ENCODE measurements at regions not wholly inside any gene's neighbourhood (a gene's known extent, or its start where the extent isn't known, plus 50 kb on each side); places are given as distances from the start of the nearest gene placed in this dataset.
"Not testable (repeated sequence)": the region's sequence is repeated elsewhere in the genome, so short reads cannot be mapped to it uniquely, and the experiment has no call there.

- Histone ChIP-seq H3K9me3 (ENCODE audit: low read length) (no peaks in the 10 kb centered on the region), H3K4me1 (ENCODE audit: insufficient read depth, low read length, severe bottlenecking) (peaks cover 28% of the 10 kb centered on the region), H3K79me2 (ENCODE audit: insufficient read depth, low read length) (no peaks in the 10 kb centered on the region), H2AFZ (ENCODE audit: low read length) (no peak overlapping the region), H4K20me1 (ENCODE audit: insufficient read depth, low read length) (no peaks in the 10 kb centered on the region), H3K27me3 (ENCODE audit: insufficient read depth, low read length) (no peaks in the 10 kb centered on the region), H3F3A (ENCODE audit: insufficient read depth, low read length) (no peaks in the 10 kb centered on the region), H3K4me3 (ENCODE audit: low read depth, low read length, poor library complexity, severe bottlenecking) (no peak overlapping the region), H3K4me2 (ENCODE audit: low read length) (no peak overlapping the region), H3K27ac (ENCODE audit: low read depth, low read length, poor library complexity, severe bottlenecking) (no peak overlapping the region), H3K9me2 (ENCODE audit: low read depth, low read length) (no peaks in the 10 kb centered on the region), H3K36me3 (ENCODE audit: insufficient read depth, low read length) (peaks cover 7% of the 10 kb centered on the region; the same call in 1 of the 2 replicates), H3K9ac (ENCODE audit: low read length) (no peak overlapping the region)
- no peak for TF ChIP-seq EZH2 (IDR thresholded peaks at IDR 0.05; ENCODE audit: borderline replicate concordance, low read length)
- TF ChIP-seq, protein P1, sequence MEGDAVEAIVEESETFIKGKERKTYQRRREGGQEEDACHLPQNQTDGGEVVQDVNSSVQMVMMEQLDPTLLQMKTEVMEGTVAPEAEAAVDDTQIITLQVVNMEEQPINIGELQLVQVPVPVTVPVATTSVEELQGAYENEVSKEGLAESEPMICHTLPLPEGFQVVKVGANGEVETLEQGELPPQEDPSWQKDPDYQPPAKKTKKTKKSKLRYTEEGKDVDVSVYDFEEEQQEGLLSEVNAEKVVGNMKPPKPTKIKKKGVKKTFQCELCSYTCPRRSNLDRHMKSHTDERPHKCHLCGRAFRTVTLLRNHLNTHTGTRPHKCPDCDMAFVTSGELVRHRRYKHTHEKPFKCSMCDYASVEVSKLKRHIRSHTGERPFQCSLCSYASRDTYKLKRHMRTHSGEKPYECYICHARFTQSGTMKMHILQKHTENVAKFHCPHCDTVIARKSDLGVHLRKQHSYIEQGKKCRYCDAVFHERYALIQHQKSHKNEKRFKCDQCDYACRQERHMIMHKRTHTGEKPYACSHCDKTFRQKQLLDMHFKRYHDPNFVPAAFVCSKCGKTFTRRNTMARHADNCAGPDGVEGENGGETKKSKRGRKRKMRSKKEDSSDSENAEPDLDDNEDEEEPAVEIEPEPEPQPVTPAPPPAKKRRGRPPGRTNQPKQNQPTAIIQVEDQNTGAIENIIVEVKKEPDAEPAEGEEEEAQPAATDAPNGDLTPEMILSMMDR (IDR thresholded peaks at IDR 0.05; ENCODE audit: low read length): no peak
Observed at GRCh38 chr22:22178355-22178965, 66.1 kb upstream of the VPREB1 start.

- Histone ChIP-seq H3K4me3 (ENCODE audit: low read depth, low read length, poor library complexity, severe bottlenecking) (no peak overlapping the region), H3K27ac (ENCODE audit: low read depth, low read length, poor library complexity, severe bottlenecking) (no peak overlapping the region), H3K9me3 (ENCODE audit: low read length) (no peaks in the 10 kb centered on the region), H3K36me3 (ENCODE audit: insufficient read depth, low read length) (peaks cover 7% of the 10 kb centered on the region; the same call in 1 of the 2 replicates), H2AFZ (ENCODE audit: low read length) (no peak overlapping the region), H3K4me1 (ENCODE audit: insufficient read depth, low read length, severe bottlenecking) (peaks cover 19% of the 10 kb centered on the region), H4K20me1 (ENCODE audit: insufficient read depth, low read length) (no peaks in the 10 kb centered on the region), H3K9ac (ENCODE audit: low read length) (no peak overlapping the region), H3K9me2 (ENCODE audit: low read depth, low read length) (no peaks in the 10 kb centered on the region), H3K4me2 (ENCODE audit: low read length) (no peak overlapping the region), H3K27me3 (ENCODE audit: insufficient read depth, low read length) (no peaks in the 10 kb centered on the region), H3F3A (ENCODE audit: insufficient read depth, low read length) (no peaks in the 10 kb centered on the region), H3K79me2 (ENCODE audit: insufficient read depth, low read length) (no peaks in the 10 kb centered on the region)
- TF ChIP-seq, protein P1 (IDR thresholded peaks at IDR 0.05; ENCODE audit: low read length): no peak
- TF ChIP-seq EZH2 (IDR thresholded peaks at IDR 0.05; ENCODE audit: borderline replicate concordance, low read length): no peak
Observed at GRCh38 chr22:22176929-22177616, 67.5 kb upstream of the VPREB1 start.

- not testable (repeated sequence) for H3F3A ChIP-seq (ENCODE audit: insufficient read depth, low read length)
Observed at GRCh38 chr22:22172896-22173628, 71.5 kb upstream of the VPREB1 start.

More at GRCh38 chr22:22172896-22173628, 71.5 kb upstream of the VPREB1 start:
- H3K4me2 ChIP-seq (ENCODE audit: low read length); H3K9me3 ChIP-seq (ENCODE audit: low read length); H3K79me2 ChIP-seq (ENCODE audit: insufficient read depth, low read length); H4K20me1 ChIP-seq (ENCODE audit: insufficient read depth, low read length); H2AFZ ChIP-seq (ENCODE audit: low read length); H3K4me3 ChIP-seq (ENCODE audit: low read depth, low read length, poor library complexity, severe bottlenecking); H3K9me2 ChIP-seq (ENCODE audit: low read depth, low read length); H3K27ac ChIP-seq (ENCODE audit: low read depth, low read length, poor library complexity, severe bottlenecking); H3K27me3 ChIP-seq (ENCODE audit: insufficient read depth, low read length); H3K36me3 ChIP-seq (ENCODE audit: insufficient read depth, low read length); H3K9ac ChIP-seq (ENCODE audit: low read length): not testable (repeated sequence)
- H3K4me1 ChIP-seq (ENCODE audit: insufficient read depth, low read length, severe bottlenecking): peaks cover 41% of the 10 kb centered on the region

Measured in OCI-LY1 (cell line).